ENCODE measurements at regions not wholly inside any gene's neighbourhood (a gene's known extent, or its start where the extent isn't known, plus 50 kb on each side); places are given as distances from the start of the nearest gene placed in this dataset.

GRCh38 chrX:121903961-121904360 is 856.6 kb downstream of the GLUD2 start:
- Histone ChIP-seq H3K4me1 (no peaks in the 10 kb centered on the region), H3K9me3 (no peaks in the 10 kb centered on the region), H3K36me3 (no peaks in the 10 kb centered on the region), H3K27me3 (no peaks in the 10 kb centered on the region), H3K4me3 (no peak overlapping the region), H3K27ac (no peak overlapping the region)
- no peak for TF ChIP-seq CTCF (IDR thresholded peaks at IDR 0.05)
- no peak for TF ChIP-seq POLR2A (IDR thresholded peaks at IDR 0.05)
- no peak for TF ChIP-seq EP300 (IDR thresholded peaks at IDR 0.05)
- DNase-seq (ENCODE audit: low spot score in 2 of 2): no peak
- 79 to 89% methylated on average over 7 of the region's 7 CpGs for WGBS, 2 donors

- H3K36me3 ChIP-seq: no peaks in the 10 kb centered on the region
- H3K27ac ChIP-seq: no peak overlapping the region
- TF ChIP-seq POLR2A (IDR thresholded peaks at IDR 0.05) (no peak), EP300 (IDR thresholded peaks at IDR 0.05) (no peak), CTCF (IDR thresholded peaks at IDR 0.05) (no peak)
- no peaks in the 10 kb centered on the region for H3K9me3 ChIP-seq
- H3K4me1 ChIP-seq: no peaks in the 10 kb centered on the region
- no peak for DNase-seq (ENCODE audit: low spot score in 2 of 2)
- WGBS, 2 donors: 35 to 42% methylated on average over 2 of the region's 2 CpGs
- no peaks in the 10 kb centered on the region for H3K27me3 ChIP-seq
- H3K4me3 ChIP-seq: no peak overlapping the region
Observed at GRCh38 chrX:121921258-121921657, 873.8 kb downstream of the GLUD2 start.

- H3K27ac ChIP-seq: no peak overlapping the region
- WGBS, 2 donors: 79 to 80% methylated on average over 2 of the region's 2 CpGs
- no peak for DNase-seq (ENCODE audit: low spot score in 2 of 2)
- H3K4me1 ChIP-seq: no peaks in the 10 kb centered on the region
- TF ChIP-seq EP300 (IDR thresholded peaks at IDR 0.05) (no peak), CTCF (IDR thresholded peaks at IDR 0.05) (no peak), POLR2A (IDR thresholded peaks at IDR 0.05) (no peak)
- H3K36me3 ChIP-seq: no peaks in the 10 kb centered on the region
- H3K4me3 ChIP-seq: no peak overlapping the region
- no peaks in the 10 kb centered on the region for H3K27me3 ChIP-seq
- no peaks in the 10 kb centered on the region for H3K9me3 ChIP-seq
Observed at GRCh38 chrX:121931567-121931966, 884.2 kb downstream of the GLUD2 start.

- Histone ChIP-seq H3K27me3 (no peaks in the 10 kb centered on the region), H3K27ac (no peak overlapping the region), H3K36me3 (no peaks in the 10 kb centered on the region), H3K9me3 (no peaks in the 10 kb centered on the region), H3K4me1 (no peaks in the 10 kb centered on the region), H3K4me3 (no peak overlapping the region)
- TF ChIP-seq CTCF (IDR thresholded peaks at IDR 0.05): no peak
- no peak for TF ChIP-seq EP300 (IDR thresholded peaks at IDR 0.05)
- WGBS, 2 donors: 58 to 62% methylated on average over 2 of the region's 2 CpGs
- no peak for DNase-seq (ENCODE audit: low spot score in 2 of 2)
Observed at GRCh38 chrX:121932688-121933087, 885.3 kb downstream of the GLUD2 start.

GRCh38 chrX:121949041-121949760 is 901.8 kb downstream of the GLUD2 start:
- no peaks in the 10 kb centered on the region for H3K9me3 ChIP-seq
- no peaks in the 10 kb centered on the region for H3K27me3 ChIP-seq
- DNase-seq (ENCODE audit: low spot score in 2 of 2): no peak
- WGBS, 2 donors: 65 to 67% methylated on average over 7 of the region's 7 CpGs
- no peaks in the 10 kb centered on the region for H3K4me1 ChIP-seq
- no peaks in the 10 kb centered on the region for H3K36me3 ChIP-seq
- H3K4me3 ChIP-seq: no peak overlapping the region
- TF ChIP-seq CTCF (IDR thresholded peaks at IDR 0.05) (no peak), POLR2A (IDR thresholded peaks at IDR 0.05) (no peak)
- H3K27ac ChIP-seq: no peak overlapping the region
